H1 (cell line): ENCODE measurements at regions not wholly inside any gene's neighbourhood (a gene's known extent, or its start where the extent isn't known, plus 50 kb on each side); places are given as distances from the start of the nearest gene placed in this dataset.

Experiments used
- CTCF ChIA-PET: fragments of 300-600 bp; sonication (Branson Sonifier 250); formaldehyde crosslinking; loops from one replicate; lab custom pipeline; 2021; ENCODE audit not compliant: partially characterized antibody; lab: Charles Lee
- POLR2A ChIA-PET: fragments of 300-600 bp; sonication (Branson Sonifier 250); formaldehyde crosslinking; loops from one replicate; lab custom pipeline; 2021; ENCODE audit warnings: inconsistent platforms; ENCODE audit not compliant: partially characterized antibody; lab: Charles Lee
- DNase-seq, 2 experiments: peaks; one replicate each; pipeline versions ENCODE4 v3.0.0 to v3.0.0-alpha.2; 2010 to 2022; ENCODE audit warnings: low spot score in 2 of 2, low read depth in 1 of 2, mixed read lengths in 1 of 2
- FAIRE-seq: peaks from 2 replicates; lab custom pipeline; 2011; peaks lifted over from hg19 to GRCh38; lab: Jason Lieb, UNC
- H2AFZ ChIP-seq: 2 replicates; pipeline ENCODE4 v1.8.1; 2012; ENCODE audit warnings: low read length, inconsistent platforms
- H2AK5ac ChIP-seq: 2 replicates; pipeline ENCODE4 v1.6.1; 2013; ENCODE audit warnings: low read depth, low read length
- H2BK120ac ChIP-seq: replicated peaks from 2 replicates; pipeline ENCODE3; 2013; ENCODE audit warnings: low read depth, low read length, inconsistent platforms
- H2BK12ac ChIP-seq: 2 replicates; pipeline ENCODE4 v1.6.1; 2013; ENCODE audit warnings: low read depth, low read length
- H2BK15ac ChIP-seq: 2 replicates; pipeline ENCODE4 v1.6.1; 2013; ENCODE audit warnings: low read length
- H2BK20ac ChIP-seq: 2 replicates; pipeline ENCODE4 v1.6.1; 2013; ENCODE audit warnings: low read length
- H2BK5ac ChIP-seq: 2 replicates; pipeline ENCODE4 v1.6.1; 2013; ENCODE audit warnings: low read depth, low read length
- H3K14ac ChIP-seq: 2 replicates; pipeline ENCODE4 v1.6.1; 2013; ENCODE audit warnings: inconsistent platforms; ENCODE audit not compliant: insufficient read length
- H3K18ac ChIP-seq: 2 replicates; pipeline ENCODE4 v1.6.1; 2013; ENCODE audit warnings: low read length; ENCODE audit errors: extremely low read depth
- H3K23ac ChIP-seq: 2 replicates; pipeline ENCODE4 v1.6.1; 2013; ENCODE audit warnings: inconsistent platforms; ENCODE audit not compliant: insufficient read length
- H3K23me2 ChIP-seq: 2 replicates; pipeline ENCODE4 v1.6.1; 2013; ENCODE audit warnings: low read depth, low read length
- H3K27ac ChIP-seq: 2 replicates; pipeline ENCODE4 v1.6.1; 2011; ENCODE audit warnings: low read depth, low read length, inconsistent platforms
- H3K27me3 ChIP-seq, 4 experiments: replicated peaks in 1 of 4; 1 replicate in 1 of 4; 2 replicates in 3 of 4; pipeline versions ENCODE4 v1.6.1 to v1.8.1; 2011 to 2013; ENCODE audit warnings: low read length in 3 of 4, mild to moderate bottlenecking in 3 of 4, inconsistent platforms in 2 of 4, mixed read lengths in 2 of 4, moderate library complexity in 1 of 4; ENCODE audit not compliant: control insufficient read depth in 3 of 4, insufficient read depth in 3 of 4; ENCODE audit errors: extremely low read depth in 1 of 4
- H3K36me3 ChIP-seq, 4 experiments: 2 replicates each; pipeline versions ENCODE4 v1.6.1 to v1.8.1; 2011 to 2013; ENCODE audit warnings: mild to moderate bottlenecking in 4 of 4, low read length in 3 of 4, moderate library complexity in 2 of 4, control low read depth in 1 of 4, inconsistent platforms in 1 of 4; ENCODE audit not compliant: insufficient read depth in 4 of 4, control insufficient read depth in 2 of 4
- H3K4ac ChIP-seq: replicated peaks from 2 replicates; pipeline ENCODE3; 2013; ENCODE audit warnings: low read length, low read depth, mixed read lengths, inconsistent platforms; ENCODE audit not compliant: insufficient read length
- H3K4me1 ChIP-seq, 4 experiments: replicated peaks in 1 of 4; 1 replicate in 1 of 4; 2 replicates in 3 of 4; pipeline versions ENCODE4 v1.6.1 to v1.8.1; 2011 to 2013; ENCODE audit warnings: low read length in 3 of 4, inconsistent platforms in 2 of 4, mixed read lengths in 1 of 4; ENCODE audit not compliant: insufficient read depth in 4 of 4, control insufficient read depth in 3 of 4
- H3K4me2 ChIP-seq, 2 experiments: 2 replicates each; pipeline versions ENCODE4 v1.6.1 to v1.8.1; 2011 to 2013; ENCODE audit warnings: low read depth in 2 of 2, low read length in 2 of 2, control low read depth in 1 of 2, inconsistent platforms in 1 of 2, mild to moderate bottlenecking in 1 of 2; ENCODE audit not compliant: insufficient read depth in 1 of 2
- H3K4me3 ChIP-seq, 4 experiments: fragments of 200-600, 300-600 bp in 1 of 4; sonication (generic), shearing (Covaris generic), sonication (Bioruptor Twin) in 1 of 4; 2 replicates each; pipeline versions ENCODE4 v1.5.1 to v1.8.1; 2011 to 2016; ENCODE audit warnings: low read length in 4 of 4, low read depth in 3 of 4, control low read depth in 2 of 4, inconsistent platforms in 2 of 4, mild to moderate bottlenecking in 2 of 4, mixed read lengths in 1 of 4, moderate library complexity in 1 of 4; ENCODE audit not compliant: insufficient read depth in 2 of 4; ENCODE audit errors: extremely low read depth in 1 of 4
- H3K56ac ChIP-seq: replicated peaks from 2 replicates; pipeline ENCODE3; 2013; ENCODE audit warnings: low read depth, mild to moderate bottlenecking, mixed read lengths, low read length, inconsistent platforms; ENCODE audit not compliant: insufficient read length
- H3K79me1 ChIP-seq: 2 replicates; pipeline ENCODE4 v1.6.1; 2013; ENCODE audit warnings: low read depth, low read length, control low read depth
- H3K79me2 ChIP-seq, 2 experiments: 2 replicates each; pipeline versions ENCODE4 v1.6.1 to v1.8.1; 2012 to 2013; ENCODE audit warnings: low read length in 2 of 2, mild to moderate bottlenecking in 2 of 2, inconsistent platforms in 1 of 2; ENCODE audit not compliant: insufficient read depth in 2 of 2, control insufficient read depth in 1 of 2
- H3K9ac ChIP-seq, 4 experiments: replicated peaks in 1 of 4; 1 replicate in 1 of 4; 2 replicates in 3 of 4; pipeline versions ENCODE4 v1.6.1 to v1.8.1; 2011 to 2013; ENCODE audit warnings: low read depth in 3 of 4, low read length in 3 of 4, control low read depth in 2 of 4, mild to moderate bottlenecking in 2 of 4, moderate library complexity in 2 of 4, inconsistent platforms in 1 of 4; ENCODE audit errors: extremely low read depth in 1 of 4
- H3K9me3 ChIP-seq, 2 experiments: 2 replicates each; pipeline versions ENCODE4 v1.6.1 to v1.8.1; 2012 to 2013; ENCODE audit warnings: mild to moderate bottlenecking in 2 of 2, moderate library complexity in 2 of 2, control low read depth in 1 of 2, inconsistent platforms in 1 of 2, low read depth in 1 of 2, low read length in 1 of 2, mixed read lengths in 1 of 2; ENCODE audit not compliant: insufficient read depth in 2 of 2
- H4K20me1 ChIP-seq, 2 experiments: replicated peaks in 1 of 2; 2 replicates each; pipeline versions ENCODE3 to v1.8.1; 2011 to 2013; ENCODE audit warnings: inconsistent platforms in 2 of 2, low read length in 2 of 2, mild to moderate bottlenecking in 1 of 2; ENCODE audit not compliant: insufficient read depth in 2 of 2, control insufficient read depth in 1 of 2
- H4K5ac ChIP-seq: 2 replicates; pipeline ENCODE4 v1.6.1; 2013; ENCODE audit warnings: low read length, low read depth, mixed read lengths, inconsistent platforms; ENCODE audit not compliant: insufficient read length
- H4K8ac ChIP-seq: 2 replicates; pipeline ENCODE4 v1.8.0; 2013; ENCODE audit warnings: mild to moderate bottlenecking, moderate library complexity, low read length, inconsistent platforms; ENCODE audit not compliant: insufficient read depth; ENCODE audit errors: extremely low read depth
- H4K91ac ChIP-seq: replicated peaks from 2 replicates; pipeline ENCODE3; 2013; ENCODE audit warnings: low read length, mixed read lengths, inconsistent platforms; ENCODE audit not compliant: insufficient read length
- CEBPB ChIP-seq: IDR thresholded peaks from 2 replicates; pipeline ENCODE4 v1.6.1; 2012; ENCODE audit warnings: low read depth, low read length
- MAFK ChIP-seq: IDR thresholded peaks from 2 replicates; pipeline ENCODE4 v1.6.1; 2012; ENCODE audit warnings: low read depth, mild to moderate bottlenecking, improper control_type of control experiment, low read length
- SIX5 ChIP-seq: IDR thresholded peaks from 2 replicates; pipeline ENCODE4 v1.6.1; 2011; ENCODE audit warnings: mild to moderate bottlenecking, low read depth, low read length
- WGBS, 2 experiments: shearing (Covaris generic) in 1 of 2; methylation state at CpG; one replicate each; pipeline versions ENCODE4 v1.1.6 to v1.1.7; 2013 to 2015; ENCODE audit warnings: low lambda C conversion rate in 2 of 2, mixed read lengths in 2 of 2, inconsistent platforms in 1 of 2, low coverage in 1 of 2, missing lambda C conversion rate in 1 of 2; ENCODE audit not compliant: insufficient replicate concordance in 2 of 2, insufficient coverage in 1 of 2, insufficient read length in 1 of 2; ENCODE audit errors: extremely low coverage in 1 of 2, missing lambda C conversion rate in 1 of 2; 5-methylcytosine and 5-hydroxymethylcytosine counted together

GRCh38 chr15:50825946-50826345 lies 60.4 kb upstream of the SPPL2A start:
- no peak overlapping the region for H2BK120ac ChIP-seq
- H3K27ac ChIP-seq = no peak overlapping the region
- TF ChIP-seq CEBPB (no peak), MAFK (no peak), SIX5 (no peak)
- TF ChIP-seq, all 59 proteins: peak for 0
- H3K79me2 ChIP-seq = no peaks in the 10 kb centered on the region
- no peak overlapping the region for H2BK20ac ChIP-seq
- no peak overlapping the region for H4K5ac ChIP-seq
- WGBS, 2 experiments = 80% methylated on average over 1 of the region's 1 CpG; no CpG with 5 or more reads in 1 of the 2 experiments
- ChIA-PET CTCF (interaction anchor here (1.0 to 1.2 kb wide), 2 partner anchors 16 to 51 kb away, joined by 3 read pairs; no protein-coding TSS in a partner anchor), POLR2A (no interaction called here)
- H3K18ac ChIP-seq = no peak overlapping the region
- H3K4me1 ChIP-seq = peaks cover 0 to 7% (median 0%) of the 10 kb centered on the region in 4 experiments; a peak in 1 of 7 replicates
- H3K36me3 ChIP-seq = no peaks in the 10 kb centered on the region
- no peaks in the 10 kb centered on the region for H3K27me3 ChIP-seq
- no peak overlapping the region for H3K56ac ChIP-seq
- H3K4me3 ChIP-seq = no peak overlapping the region
- FAIRE-seq (no peak), DNase-seq (no peak)
- no peak overlapping the region for H2AK5ac ChIP-seq
- H4K91ac ChIP-seq = no peak overlapping the region
- H3K23me2 ChIP-seq = no peaks in the 10 kb centered on the region
- H3K4me2 ChIP-seq = no peak overlapping the region
- no peak overlapping the region for H2BK12ac ChIP-seq
- no peak overlapping the region for H2AFZ ChIP-seq
- no peaks in the 10 kb centered on the region for H4K20me1 ChIP-seq
- no peaks in the 10 kb centered on the region for H3K79me1 ChIP-seq
- no peak overlapping the region for H3K9ac ChIP-seq
- no peak overlapping the region for H3K23ac ChIP-seq
- H2BK5ac ChIP-seq = no peak overlapping the region
- H4K8ac ChIP-seq = no peak overlapping the region
- no peak overlapping the region for H2BK15ac ChIP-seq
- no peak overlapping the region for H3K14ac ChIP-seq
- H3K4ac ChIP-seq = no peak overlapping the region
- no peaks in the 10 kb centered on the region for H3K9me3 ChIP-seq
